H9 (cell line): ENCODE measurements at regions not wholly inside any gene's neighbourhood (a gene's known extent, or its start where the extent isn't known, plus 50 kb on each side); places are given as distances from the start of the nearest gene placed in this dataset.
"Not testable (repeated sequence)": the region's sequence is repeated elsewhere in the genome, so short reads cannot be mapped to it uniquely, and the experiment has no call there.

Experiments
- DNase-seq: peaks from one replicate; pipeline ENCODE4 v3.0.0-alpha.2; 2017
- H2AFZ ChIP-seq: one replicate; pipeline ENCODE4 v1.6.1; 2013; ENCODE audit warnings: mild to moderate bottlenecking, low read length, control low read depth, moderate library complexity
- H2AK5ac ChIP-seq: 2 replicates; pipeline ENCODE4 v1.6.1; 2013; ENCODE audit warnings: low read length, control low read depth, mixed read lengths; ENCODE audit not compliant: insufficient read length
- H2BK120ac ChIP-seq: one replicate; pipeline ENCODE4 v1.6.1; 2013; ENCODE audit warnings: low read depth, mild to moderate bottlenecking, low read length, control low read depth, inconsistent platforms; ENCODE audit not compliant: poor library complexity, severe bottlenecking
- H2BK12ac ChIP-seq: 2 replicates; pipeline ENCODE4 v1.6.1; 2013; ENCODE audit warnings: low read length, control low read depth, mixed read lengths, low read depth; ENCODE audit not compliant: insufficient read length
- H2BK15ac ChIP-seq: 2 replicates; pipeline ENCODE4 v1.6.1; 2013; ENCODE audit warnings: low read depth, low read length, control low read depth
- H2BK20ac ChIP-seq: one replicate; pipeline ENCODE4 v1.6.1; 2013; ENCODE audit warnings: low read depth, mild to moderate bottlenecking, low read length, control low read depth, inconsistent platforms; ENCODE audit not compliant: poor library complexity, severe bottlenecking
- H2BK5ac ChIP-seq: 2 replicates; pipeline ENCODE4 v1.6.1; 2013; ENCODE audit warnings: low read length, control low read depth, mixed read lengths; ENCODE audit not compliant: insufficient read length
- H3K14ac ChIP-seq: 2 replicates; pipeline ENCODE4 v1.6.1; 2013; ENCODE audit warnings: low read length, control low read depth; ENCODE audit not compliant: insufficient read depth
- H3K18ac ChIP-seq: 2 replicates; pipeline ENCODE4 v1.6.1; 2013; ENCODE audit warnings: low read depth, mild to moderate bottlenecking, mixed read lengths, low read length, control low read depth; ENCODE audit not compliant: insufficient read length
- H3K23ac ChIP-seq: 2 replicates; pipeline ENCODE4 v1.6.1; 2013; ENCODE audit warnings: low read length, control low read depth, mixed read lengths, low read depth; ENCODE audit not compliant: insufficient read length
- H3K23me2 ChIP-seq: 2 replicates; pipeline ENCODE4 v1.6.1; 2013; ENCODE audit warnings: low read depth, mild to moderate bottlenecking, mixed read lengths, low read length, control low read depth; ENCODE audit not compliant: insufficient read length, poor library complexity, severe bottlenecking
- H3K27ac ChIP-seq: 2 replicates; pipeline ENCODE4 v1.5.1; 2013; ENCODE audit warnings: low read length, control low read depth, mixed read lengths, low read depth; ENCODE audit not compliant: insufficient read length
- H3K27me3 ChIP-seq: 2 replicates; pipeline ENCODE4 v1.6.1; 2013; ENCODE audit warnings: low read length, control low read depth, inconsistent platforms; ENCODE audit not compliant: insufficient read depth
- H3K4ac ChIP-seq: 2 replicates; pipeline ENCODE4 v1.6.1; 2013; ENCODE audit warnings: low read depth, mild to moderate bottlenecking, control low read depth, inconsistent platforms, low read length, moderate library complexity
- H3K4me1 ChIP-seq: 2 replicates; pipeline ENCODE4 v1.6.1; 2013; ENCODE audit warnings: low read length, control low read depth, inconsistent platforms; ENCODE audit not compliant: insufficient read depth
- H3K4me2 ChIP-seq: 2 replicates; pipeline ENCODE4 v1.6.1; 2013; ENCODE audit warnings: low read length, control low read depth, mixed read lengths; ENCODE audit not compliant: insufficient read length, insufficient read depth
- H3K56ac ChIP-seq: 2 replicates; pipeline ENCODE4 v1.6.1; 2013; ENCODE audit warnings: low read depth, mild to moderate bottlenecking, mixed read lengths, low read length, control low read depth; ENCODE audit not compliant: insufficient read length
- H3K79me1 ChIP-seq: 2 replicates; pipeline ENCODE4 v1.6.1; 2013; ENCODE audit warnings: low read depth, mild to moderate bottlenecking, moderate library complexity, low read length, control low read depth, inconsistent platforms; ENCODE audit not compliant: insufficient read depth, poor library complexity, severe bottlenecking
- H3K79me2 ChIP-seq: 2 replicates; pipeline ENCODE4 v1.6.1; 2013; ENCODE audit warnings: low read length, control low read depth, inconsistent platforms; ENCODE audit not compliant: insufficient read depth
- H3K9ac ChIP-seq: 2 replicates; pipeline ENCODE4 v1.6.1; 2013; ENCODE audit warnings: low read length, control low read depth, mixed read lengths; ENCODE audit not compliant: insufficient read length; ENCODE audit errors: extremely low read depth
- H3K9me3 ChIP-seq: one replicate; pipeline ENCODE4 v1.6.1; 2013; ENCODE audit warnings: low read depth, low read length, inconsistent platforms; ENCODE audit not compliant: control insufficient read depth
- H3T11ph ChIP-seq: one replicate; pipeline ENCODE4 v1.6.1; 2013; ENCODE audit warnings: mild to moderate bottlenecking, low read length, control low read depth, inconsistent platforms
- H4K20me1 ChIP-seq: one replicate; pipeline ENCODE4 v1.6.1; 2013; ENCODE audit not compliant: control insufficient read depth, insufficient read length, insufficient read depth
- H4K5ac ChIP-seq: 2 replicates; pipeline ENCODE4 v1.6.1; 2013; ENCODE audit warnings: low read depth, mild to moderate bottlenecking, mixed read lengths, low read length, control low read depth; ENCODE audit not compliant: insufficient read length
- H4K8ac ChIP-seq: replicated peaks from 2 replicates; pipeline ENCODE4 v1.6.1; 2013; ENCODE audit warnings: low read length, control low read depth, mixed read lengths, low read depth; ENCODE audit not compliant: insufficient read length
- H4K91ac ChIP-seq: 2 replicates; pipeline ENCODE4 v1.6.1; 2013; ENCODE audit warnings: low read depth, mild to moderate bottlenecking, moderate library complexity, mixed read lengths, low read length, control low read depth; ENCODE audit not compliant: insufficient read length
- H3K27ac Mint-ChIP-seq, 3 experiments: 2 replicates in 2 of 3; 3 replicates in 1 of 3; pipeline ENCODE4 v1.8.0; 2020 to 2021; ENCODE audit warnings: mixed read lengths in 3 of 3, mild to moderate bottlenecking in 1 of 3, moderate library complexity in 1 of 3
- H3K27me3 Mint-ChIP-seq: 2 replicates; pipeline ENCODE4 v1.8.0; 2021; ENCODE audit warnings: low read depth, mild to moderate bottlenecking, moderate library complexity, mixed read lengths
- H3K36me3 Mint-ChIP-seq, 3 experiments: 2 replicates in 2 of 3; 3 replicates in 1 of 3; pipeline ENCODE4 v1.8.0; 2020 to 2021; ENCODE audit warnings: low read depth in 3 of 3, mixed read lengths in 3 of 3; ENCODE audit not compliant: insufficient read depth in 1 of 3
- H3K4me1 Mint-ChIP-seq, 2 experiments: 2 replicates each; pipeline ENCODE4 v1.8.0; 2020; ENCODE audit warnings: mixed read lengths in 2 of 2
- H3K4me3 Mint-ChIP-seq, 2 experiments: 2 replicates in 1 of 2; 3 replicates in 1 of 2; pipeline ENCODE4 v1.8.0; 2020 to 2021; ENCODE audit warnings: mild to moderate bottlenecking in 2 of 2, mixed read lengths in 2 of 2, moderate library complexity in 1 of 2
- H3K9me3 Mint-ChIP-seq, 2 experiments: 2 replicates in 1 of 2; 3 replicates in 1 of 2; pipeline ENCODE4 v1.8.0; 2020; ENCODE audit warnings: mild to moderate bottlenecking in 2 of 2, mixed read lengths in 2 of 2, moderate library complexity in 1 of 2
- WGBS: extraction: QIAGEN DNeasy Blood & Tissue Kit; methylation state at CpG from one replicate; pipeline ENCODE4 v1.1.7; 2013; ENCODE audit warnings: missing lambda C conversion rate, low lambda C conversion rate, mixed read lengths; ENCODE audit not compliant: insufficient read length; ENCODE audit errors: extremely low coverage; 5-methylcytosine and 5-hydroxymethylcytosine counted together

- peaks cover 88 to 93% of the 10 kb centered on the region in 2 experiments for H3K9me3 Mint-ChIP-seq
- not testable (repeated sequence) for H2AFZ ChIP-seq, H3K4me1 ChIP-seq, H2BK5ac ChIP-seq, H3K27ac Mint-ChIP-seq, H2BK120ac ChIP-seq, H3K23me2 ChIP-seq, H3K18ac ChIP-seq, H3K79me1 ChIP-seq, H3K27ac ChIP-seq, DNase-seq, H2BK15ac ChIP-seq, H4K20me1 ChIP-seq, H3K27me3 Mint-ChIP-seq, H3K4ac ChIP-seq, H3K4me3 Mint-ChIP-seq, H3K27me3 ChIP-seq, H2BK20ac ChIP-seq, H4K8ac ChIP-seq, H4K91ac ChIP-seq, H3K4me2 ChIP-seq, H2AK5ac ChIP-seq, H2BK12ac ChIP-seq, H3K9ac ChIP-seq, H3K23ac ChIP-seq, H3K56ac ChIP-seq, H3T11ph ChIP-seq, H3K14ac ChIP-seq, H4K5ac ChIP-seq, H3K79me2 ChIP-seq, H3K4me1 Mint-ChIP-seq
- H3K9me3 ChIP-seq, result peaks cover 40% of the 10 kb centered on the region
- no CpG with 5 or more reads among the region's 20 CpGs for WGBS
- peaks cover 6 to 14% (median 9%) of the 10 kb centered on the region in 3 experiments; a peak in 6 of 7 replicates for H3K36me3 Mint-ChIP-seq
Observed at GRCh38 chr18:14985291-14986013, 237.5 kb downstream of the ANKRD30B start.

- H2AK5ac ChIP-seq, H3K4me2 ChIP-seq, H2BK15ac ChIP-seq, H3K18ac ChIP-seq, H3K56ac ChIP-seq, H2AFZ ChIP-seq, H3K27ac ChIP-seq, H3K4ac ChIP-seq, H3K4me1 ChIP-seq, H4K8ac ChIP-seq, DNase-seq, H3K36me3 Mint-ChIP-seq, H3K27ac Mint-ChIP-seq, H3K23me2 ChIP-seq, H4K5ac ChIP-seq, H3K4me1 Mint-ChIP-seq, H3K79me1 ChIP-seq, H3T11ph ChIP-seq, H3K27me3 ChIP-seq, H2BK5ac ChIP-seq, H3K23ac ChIP-seq, H2BK120ac ChIP-seq, H4K91ac ChIP-seq, H4K20me1 ChIP-seq, H3K4me3 Mint-ChIP-seq, H3K14ac ChIP-seq, H3K79me2 ChIP-seq, H2BK12ac ChIP-seq, H2BK20ac ChIP-seq, H3K27me3 Mint-ChIP-seq, H3K9ac ChIP-seq: not testable (repeated sequence)
- no CpG with 5 or more reads among the region's 3 CpGs for WGBS
- peaks cover 43% of the 10 kb centered on the region for H3K9me3 ChIP-seq
- peaks cover 82 to 91% of the 10 kb centered on the region in 2 experiments for H3K9me3 Mint-ChIP-seq
Observed at GRCh38 chr18:14987377-14987776, 239.4 kb downstream of the ANKRD30B start.
